ENCODE measurements at regions not wholly inside any gene's neighbourhood (a gene's known extent, or its start where the extent isn't known, plus 50 kb on each side); places are given as distances from the start of the nearest gene placed in this dataset.

- no peak for TF ChIP-seq CTCF (conservative IDR thresholded peaks at IDR 0.05)
- no peak for TF ChIP-seq EZH2 (IDR thresholded peaks at IDR 0.05; ENCODE audit: low read depth)
These were observed 120.9 kb upstream of the IPO9 start for GRCh38 chr1:201708085-201708512.
